ENCODE measurements at regions not wholly inside any gene's neighbourhood (a gene's known extent, or its start where the extent isn't known, plus 50 kb on each side); places are given as distances from the start of the nearest gene placed in this dataset.

GRCh38 chr3:180142041-180142440 lies 105.3 kb upstream of the PEX5L start:
- TF ChIP-seq YY1 (IDR thresholded peaks at IDR 0.05; ENCODE audit: low read depth) (no peak), EGR1 (IDR thresholded peaks at IDR 0.05) (no peak), REST (IDR thresholded peaks at IDR 0.05; ENCODE audit: low read depth) (no peak)
- TF ChIP-seq, protein P1, sequence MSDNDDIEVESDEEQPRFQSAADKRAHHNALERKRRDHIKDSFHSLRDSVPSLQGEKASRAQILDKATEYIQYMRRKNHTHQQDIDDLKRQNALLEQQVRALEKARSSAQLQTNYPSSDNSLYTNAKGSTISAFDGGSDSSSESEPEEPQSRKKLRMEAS (IDR thresholded peaks at IDR 0.05) = no peak

- no peak for TF ChIP-seq TCF12 (IDR thresholded peaks at IDR 0.05; ENCODE audit: low read depth)
These were observed 105.7 kb upstream of the PEX5L start for GRCh38 chr3:180142472-180142871.

DNA sequence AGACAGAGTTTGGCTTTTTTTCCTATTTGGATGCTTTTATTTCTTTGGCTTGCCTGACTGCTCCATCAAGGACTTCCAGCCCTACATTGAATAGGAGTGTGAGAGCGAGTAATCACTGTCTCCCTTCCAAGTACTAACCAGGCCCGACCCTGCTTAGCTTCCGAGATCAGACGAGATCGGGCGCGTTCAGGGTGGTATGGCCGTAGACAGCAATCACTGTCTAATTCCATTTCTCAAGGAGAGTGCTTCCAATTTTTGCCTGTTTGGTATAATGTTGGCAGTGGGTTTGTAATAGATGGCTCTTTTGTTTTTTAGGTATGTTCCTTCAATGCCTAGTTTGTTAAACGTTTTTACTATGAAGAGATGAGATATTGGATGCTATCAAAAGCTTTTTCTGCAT lies 125.0 kb upstream of the PEX5L start:
- no peak for TF ChIP-seq EP300 (IDR thresholded peaks at IDR 0.05; ENCODE audit: borderline replicate concordance)
- TF ChIP-seq, protein P1 (IDR thresholded peaks at IDR 0.05) = no peak
- TF ChIP-seq ZBTB7A (IDR thresholded peaks at IDR 0.05; ENCODE audit: low read depth) = no peak
- TF ChIP-seq TAF1 (IDR thresholded peaks at IDR 0.05; ENCODE audit: low read depth) = no peak
- no peak for TF ChIP-seq FOXM1 (IDR thresholded peaks at IDR 0.05; ENCODE audit: borderline replicate concordance, low read depth)
- TF ChIP-seq RAD21 (IDR thresholded peaks at IDR 0.05; ENCODE audit: low read depth) = no peak
- no peak for TF ChIP-seq TEAD4 (IDR thresholded peaks at IDR 0.05)
- TF ChIP-seq USF1 (IDR thresholded peaks at IDR 0.05) = no peak
- TF ChIP-seq NFIC (IDR thresholded peaks at IDR 0.05) = no peak
- no peak for TF ChIP-seq TCF12 (IDR thresholded peaks at IDR 0.05; ENCODE audit: low read depth)
- TF ChIP-seq CEBPB (IDR thresholded peaks at IDR 0.05) = no peak
- TF ChIP-seq REST (IDR thresholded peaks at IDR 0.05; ENCODE audit: low read depth) = no peak
- no peak for TF ChIP-seq YY1 (IDR thresholded peaks at IDR 0.05; ENCODE audit: low read depth)
- TF ChIP-seq CREB1 (IDR thresholded peaks at IDR 0.05; ENCODE audit: low read depth) = no peak

GRCh38 chr3:180175572-180175971 lies 138.8 kb upstream of the PEX5L start:
- TF ChIP-seq CEBPB (IDR thresholded peaks at IDR 0.05) = no peak
- no peak for TF ChIP-seq YY1 (IDR thresholded peaks at IDR 0.05; ENCODE audit: low read depth)
- TF ChIP-seq, protein P1 (IDR thresholded peaks at IDR 0.05) = no peak
- TF ChIP-seq REST (IDR thresholded peaks at IDR 0.05; ENCODE audit: low read depth) = no peak

DNA sequence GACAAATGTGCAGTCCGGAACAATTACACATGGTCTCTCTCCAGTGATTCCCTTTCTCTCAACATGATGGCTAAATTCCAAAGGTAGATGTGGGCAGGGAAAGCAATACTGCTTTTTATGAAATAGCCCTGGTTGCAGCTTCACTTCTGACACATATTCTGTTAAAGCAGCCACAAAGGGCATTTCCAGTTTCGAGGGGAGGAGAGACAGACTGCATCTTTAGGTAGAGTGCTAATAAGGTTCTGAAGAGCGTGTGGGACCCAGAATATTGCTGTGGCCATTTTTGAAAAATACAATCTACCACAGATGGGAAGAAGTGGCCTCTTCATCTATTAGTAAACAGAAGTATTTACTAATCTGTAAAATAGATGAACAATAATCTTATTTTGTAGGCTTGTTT lies 139.3 kb upstream of the PEX5L start:
- TF ChIP-seq EGR1 (IDR thresholded peaks at IDR 0.05) (no peak), TEAD4 (IDR thresholded peaks at IDR 0.05) (no peak), TCF12 (IDR thresholded peaks at IDR 0.05; ENCODE audit: low read depth) (no peak), RAD21 (IDR thresholded peaks at IDR 0.05; ENCODE audit: low read depth) (no peak)

DNA sequence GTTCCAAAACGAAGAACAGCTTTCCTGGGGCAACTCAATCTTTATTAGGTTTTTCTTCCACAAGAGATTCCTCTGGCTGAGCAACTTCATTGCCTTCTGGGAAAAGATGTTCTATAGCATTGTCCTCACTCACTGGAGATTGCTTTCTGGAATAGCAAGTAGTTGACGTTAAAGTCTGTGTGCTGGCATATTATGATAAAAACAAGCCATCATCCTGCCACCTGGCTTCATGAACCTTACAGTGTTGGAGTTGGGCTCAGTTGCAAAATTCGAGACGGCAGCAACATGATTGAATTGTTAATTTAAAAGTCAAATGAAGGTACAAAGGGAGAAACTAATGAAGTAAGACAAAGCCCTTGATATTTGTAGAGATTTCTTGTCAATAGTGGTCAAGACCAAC lies 140.5 kb upstream of the PEX5L start:
- no peak for TF ChIP-seq RAD21 (IDR thresholded peaks at IDR 0.05; ENCODE audit: low read depth)
- TF ChIP-seq CREB1 (IDR thresholded peaks at IDR 0.05; ENCODE audit: low read depth) = no peak

Measured in Ishikawa (cell line).